ENCODE measurements at regions not wholly inside any gene's neighbourhood (a gene's known extent, or its start where the extent isn't known, plus 50 kb on each side); places are given as distances from the start of the nearest gene placed in this dataset.

DNA sequence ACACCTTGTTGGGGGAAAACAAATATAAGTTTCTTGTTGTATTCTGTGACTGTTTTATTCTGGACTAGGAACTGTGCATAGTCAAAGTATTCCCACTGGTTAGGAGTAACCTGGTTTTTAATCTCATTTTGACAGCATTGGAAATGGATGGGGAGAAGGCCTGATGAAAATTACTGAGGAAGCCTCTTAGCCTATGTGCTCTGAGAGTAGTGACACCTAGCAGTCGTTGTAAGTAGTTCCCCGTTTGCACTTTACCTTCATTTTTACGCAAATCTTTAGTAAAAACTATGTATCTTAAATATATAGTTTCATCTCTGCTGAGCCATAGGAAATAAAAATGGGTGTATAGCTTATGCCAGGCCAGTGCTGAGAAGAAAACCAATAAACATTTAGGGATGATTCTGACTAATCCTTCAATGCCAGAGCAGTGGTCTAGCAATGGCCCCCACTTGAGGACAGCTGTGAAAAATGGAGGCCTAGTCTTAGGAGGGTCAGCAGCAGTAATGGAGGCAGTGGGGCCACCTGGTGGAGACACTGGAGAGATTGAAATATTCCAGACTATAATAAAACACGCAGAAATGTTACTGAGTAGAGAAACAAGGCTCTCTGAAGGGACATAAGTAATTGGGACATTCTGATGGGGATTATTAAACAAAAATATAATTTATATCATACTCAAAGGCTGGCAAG, 133.2 kb upstream of the NOVA1 start:
- Histone ChIP-seq H3F3A (ENCODE audit: control insufficient read depth, insufficient read depth) (no peaks in the 10 kb centered on the region), H3K4me2 (ENCODE audit: low read length) (no peak overlapping the region), H3K9me3 (ENCODE audit: control insufficient read depth, insufficient read depth, low read length) (no peaks in the 10 kb centered on the region), H3K9me2 (replicated peaks; ENCODE audit: control insufficient read depth, low read length) (no peaks in the 10 kb centered on the region), H3K4me1 (ENCODE audit: control insufficient read depth, low read length) (no peaks in the 10 kb centered on the region), H3K4me3 (ENCODE audit: low read length) (no peak overlapping the region), H4K20me1 (ENCODE audit: control insufficient read depth, insufficient read depth, low read depth, low read length) (no peaks in the 10 kb centered on the region), H3K79me2 (ENCODE audit: control insufficient read depth, low read length) (no peaks in the 10 kb centered on the region), H3K27me3 (ENCODE audit: control insufficient read depth, low read length) (no peaks in the 10 kb centered on the region), H3K36me3 (ENCODE audit: control insufficient read depth, low read length) (no peaks in the 10 kb centered on the region), H3K27ac (ENCODE audit: low read depth, low read length) (no peak overlapping the region)
- TF ChIP-seq, protein P1, sequence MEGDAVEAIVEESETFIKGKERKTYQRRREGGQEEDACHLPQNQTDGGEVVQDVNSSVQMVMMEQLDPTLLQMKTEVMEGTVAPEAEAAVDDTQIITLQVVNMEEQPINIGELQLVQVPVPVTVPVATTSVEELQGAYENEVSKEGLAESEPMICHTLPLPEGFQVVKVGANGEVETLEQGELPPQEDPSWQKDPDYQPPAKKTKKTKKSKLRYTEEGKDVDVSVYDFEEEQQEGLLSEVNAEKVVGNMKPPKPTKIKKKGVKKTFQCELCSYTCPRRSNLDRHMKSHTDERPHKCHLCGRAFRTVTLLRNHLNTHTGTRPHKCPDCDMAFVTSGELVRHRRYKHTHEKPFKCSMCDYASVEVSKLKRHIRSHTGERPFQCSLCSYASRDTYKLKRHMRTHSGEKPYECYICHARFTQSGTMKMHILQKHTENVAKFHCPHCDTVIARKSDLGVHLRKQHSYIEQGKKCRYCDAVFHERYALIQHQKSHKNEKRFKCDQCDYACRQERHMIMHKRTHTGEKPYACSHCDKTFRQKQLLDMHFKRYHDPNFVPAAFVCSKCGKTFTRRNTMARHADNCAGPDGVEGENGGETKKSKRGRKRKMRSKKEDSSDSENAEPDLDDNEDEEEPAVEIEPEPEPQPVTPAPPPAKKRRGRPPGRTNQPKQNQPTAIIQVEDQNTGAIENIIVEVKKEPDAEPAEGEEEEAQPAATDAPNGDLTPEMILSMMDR (IDR thresholded peaks at IDR 0.05; ENCODE audit: low read depth, low read length, poor library complexity, severe bottlenecking), result peak; percentile 31
- TF ChIP-seq EZH2phosphoT487 (IDR thresholded peaks at IDR 0.05; ENCODE audit: borderline replicate concordance, low read length), result no peak

DNA sequence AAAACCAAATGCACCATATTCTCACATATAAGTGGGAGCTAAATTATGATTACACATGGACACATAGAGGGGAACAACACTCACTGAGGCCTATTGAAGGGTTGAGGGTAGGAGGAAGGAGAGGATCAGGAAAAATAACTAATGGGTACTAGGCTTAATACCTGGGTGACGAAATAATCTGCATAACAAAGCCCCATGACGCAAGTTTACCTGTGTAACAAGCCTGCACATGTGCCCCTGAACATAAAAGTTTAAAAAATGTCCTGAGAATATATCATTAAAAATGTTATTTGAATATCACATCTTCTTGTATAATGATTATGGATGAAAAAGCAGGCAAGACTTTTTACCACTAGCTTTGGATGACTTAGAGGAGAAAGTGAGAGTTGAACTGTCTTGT, 138.0 kb upstream of the NOVA1 start:
- H3K27ac ChIP-seq (ENCODE audit: low read depth, low read length), result no peak overlapping the region
- no peaks in the 10 kb centered on the region for H3F3A ChIP-seq (ENCODE audit: control insufficient read depth, insufficient read depth)
- no peaks in the 10 kb centered on the region for H3K4me1 ChIP-seq (ENCODE audit: control insufficient read depth, low read length)
- no peaks in the 10 kb centered on the region for H3K9me2 ChIP-seq (replicated peaks; ENCODE audit: control insufficient read depth, low read length)
- H3K27me3 ChIP-seq (ENCODE audit: control insufficient read depth, low read length), result no peaks in the 10 kb centered on the region
- H3K36me3 ChIP-seq (ENCODE audit: control insufficient read depth, low read length), result no peaks in the 10 kb centered on the region
- no peak overlapping the region for H3K4me3 ChIP-seq (ENCODE audit: low read length)
- TF ChIP-seq, protein P1 (IDR thresholded peaks at IDR 0.05; ENCODE audit: low read depth, low read length, poor library complexity, severe bottlenecking), result no peak
- no peaks in the 10 kb centered on the region for H4K20me1 ChIP-seq (ENCODE audit: control insufficient read depth, insufficient read depth, low read depth, low read length)
- H3K79me2 ChIP-seq (ENCODE audit: control insufficient read depth, low read length), result no peaks in the 10 kb centered on the region
- no peaks in the 10 kb centered on the region for H3K9me3 ChIP-seq (ENCODE audit: control insufficient read depth, insufficient read depth, low read length)
- no peak overlapping the region for H3K4me2 ChIP-seq (ENCODE audit: low read length)

DNA sequence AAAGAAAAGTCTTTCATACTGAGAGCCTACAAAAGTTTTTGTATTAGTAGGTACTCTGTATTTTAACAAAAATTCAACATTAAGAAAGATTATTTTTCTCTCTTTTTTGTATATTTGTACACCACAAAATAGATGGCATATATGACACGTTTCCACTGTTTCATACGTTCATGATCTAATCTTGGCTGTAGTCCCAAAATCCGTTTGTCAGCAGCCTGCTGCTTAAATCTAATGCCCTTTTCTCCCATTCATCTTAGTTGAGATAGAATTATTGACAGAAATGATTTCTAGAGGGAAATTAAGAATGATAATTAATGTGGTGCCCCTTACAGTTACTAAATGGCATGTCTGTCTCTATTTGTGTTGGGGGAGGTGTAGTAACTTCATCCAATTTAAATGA, 140.7 kb upstream of the NOVA1 start:
- H3K9me2 ChIP-seq (replicated peaks; ENCODE audit: control insufficient read depth, low read length), result no peaks in the 10 kb centered on the region
- H3K4me1 ChIP-seq (ENCODE audit: control insufficient read depth, low read length), result no peaks in the 10 kb centered on the region
- no peaks in the 10 kb centered on the region for H3K27me3 ChIP-seq (ENCODE audit: control insufficient read depth, low read length)
- no peaks in the 10 kb centered on the region for H3K36me3 ChIP-seq (ENCODE audit: control insufficient read depth, low read length)
- H3F3A ChIP-seq (ENCODE audit: control insufficient read depth, insufficient read depth), result no peaks in the 10 kb centered on the region
- H3K4me2 ChIP-seq (ENCODE audit: low read length), result no peak overlapping the region
- no peaks in the 10 kb centered on the region for H3K79me2 ChIP-seq (ENCODE audit: control insufficient read depth, low read length)
- TF ChIP-seq EZH2phosphoT487 (IDR thresholded peaks at IDR 0.05; ENCODE audit: borderline replicate concordance, low read length), result no peak
- TF ChIP-seq, protein P1 (IDR thresholded peaks at IDR 0.05; ENCODE audit: low read depth, low read length, poor library complexity, severe bottlenecking), result no peak
- no peak overlapping the region for H3K4me3 ChIP-seq (ENCODE audit: low read length)
- no peak overlapping the region for H3K27ac ChIP-seq (ENCODE audit: low read depth, low read length)
- H3K9me3 ChIP-seq (ENCODE audit: control insufficient read depth, insufficient read depth, low read length), result no peaks in the 10 kb centered on the region
- no peaks in the 10 kb centered on the region for H4K20me1 ChIP-seq (ENCODE audit: control insufficient read depth, insufficient read depth, low read depth, low read length)

Data from DOHH2 (cell line).